Heart right ventricle (tissue), 16 donors: ENCODE measurements at regions not wholly inside any gene's neighbourhood (a gene's known extent, or its start where the extent isn't known, plus 50 kb on each side); places are given as distances from the start of the nearest gene placed in this dataset.

Experiments used
- ATAC-seq, 8 donors: fragments of 200-7000 bp; cut with Tn5 transposase; one replicate each; pipeline ENCODE4 v1.9.1; 2020; ENCODE audit warnings: mild to moderate bottlenecking in 8 of 8, moderate library complexity in 8 of 8, moderate number of reproducible peaks in 1 of 8
- DNase-seq, 2 donors: peaks; one replicate each; pipeline ENCODE4 v3.0.0-alpha.2; 2020
- H3K27ac ChIP-seq, 10 donors: fragments of 200-600 bp; sonication (generic) in 2 of 10; one replicate each; pipeline versions ENCODE4 v1.5.0 to v1.8.0; 2020 to 2022; ENCODE audit warnings: mild to moderate bottlenecking in 3 of 10
- H3K27me3 ChIP-seq, 7 donors: fragments of 200-600 bp; one replicate each; pipeline ENCODE4 v1.8.0; 2021 to 2022; ENCODE audit warnings: mild to moderate bottlenecking in 2 of 7
- H3K36me3 ChIP-seq, 9 donors: fragments of 200-600 bp; sonication (generic) in 1 of 9; one replicate each; pipeline versions ENCODE4 v1.5.0 to v1.8.0; 2020 to 2022; ENCODE audit warnings: mild to moderate bottlenecking in 2 of 9
- H3K4me1 ChIP-seq, 9 donors: fragments of 200-600 bp; sonication (generic) in 1 of 9; one replicate each; pipeline versions ENCODE4 v1.5.0 to v1.8.0; 2020 to 2022; ENCODE audit warnings: mild to moderate bottlenecking in 4 of 9
- H3K4me3 ChIP-seq, 10 donors: fragments of 200-600 bp; sonication (generic) in 2 of 10; one replicate each; pipeline versions ENCODE4 v1.5.0 to v1.8.0; 2020 to 2022; ENCODE audit warnings: mild to moderate bottlenecking in 7 of 10, moderate library complexity in 2 of 10
- H3K9me3 ChIP-seq, 11 donors: fragments of 200-600 bp in 10 of 11; sonication (generic) in 2 of 11; one replicate each; pipeline versions ENCODE4 v1.5.0 to v1.8.0; 2013 to 2022; ENCODE audit warnings: mild to moderate bottlenecking in 2 of 11, control low read depth in 1 of 11, moderate library complexity in 1 of 11
- CTCF ChIP-seq, 9 donors: fragments of 200-600 bp; sonication (generic) in 2 of 9; IDR thresholded peaks; one replicate each; pipeline versions ENCODE4 v1.5.0 to v1.8.0; 2021 to 2022; ENCODE audit warnings: antibody characterized with exemption in 9 of 9, mild to moderate bottlenecking in 5 of 9, moderate library complexity in 1 of 9
- WGBS, 2 donors: extraction: QIAGEN DNeasy Blood & Tissue Kit; methylation state at CpG; one replicate each; pipeline ENCODE4 v1.1.7; 2013; ENCODE audit warnings: inconsistent platforms in 1 of 2; 5-methylcytosine and 5-hydroxymethylcytosine counted together
- intact Hi-C, 10 donors: fragments of 100-400 bp; cut with DNase I; formaldehyde crosslinking; loops; one replicate each; pipeline versions ENCODE4 v1.11.1 to v1.14.2; 2022
- donor health status: Arrhythmogenic right ventricular cardiomyopathy.
- donor health status: ischemic (EF 13 %, LVEDD 7.1; RV severe dilation, severe dysfunction).
- donor health status: healthy with polysubstance abuse.
- donor health status: DM: no; HTN: yes; CAD: no.
- donor health status: DM: no; HTN: no; CAD: no.
- donor health status: ischemic (EF 25% LVEDD 6.9; RV normal size, moderate dysfunction).
- donor health status: ischemic (EF 25% LVEDD 5.7; RV mildly dilated, moderate dysfunction).
- donor health status: healthy.
- donor health status: DM: yes; HTN: yes; CAD: no.
- donor health status: Ischemic cardiomyopathy.
- donor health status: ischemic (EF 35%, LVEDD 5.7; RV mildly dilated, moderate dysfunction).
- donor health status: nonischemic (EF 11% LVEDD 7.7; RV severe dilation, severe dysfunction).
- donor health status: DM: yes; HTN: yes; CAD: no.
- donor health status: PGD.
- donor health status: ischemic (EF 29% LVEDD 5.4; RV normal size, mild dysfunction).
- donor health status: nonischemic (EF 23%, LVEDD 6.1; RV moderate dilation, normal function).

- H3K27me3 ChIP-seq = no peaks in the 10 kb centered on the region
- WGBS, 2 donors = 61 to 64% methylated on average over 12 of the region's 12 CpGs
- intact Hi-C loops = no loop called here
- no peak for ATAC-seq
- no peak overlapping the region for H3K4me3 ChIP-seq
- TF ChIP-seq CTCF (IDR thresholded peaks at IDR 0.05) = no peak
- no peaks in the 10 kb centered on the region for H3K36me3 ChIP-seq
- H3K4me1 ChIP-seq = no peaks in the 10 kb centered on the region
- peaks cover 0 to 7% (median 0%) of the 10 kb centered on the region in 11 donors for H3K9me3 ChIP-seq
- no peak overlapping the region for H3K27ac ChIP-seq
- DNase-seq = no peak
Measured at GRCh38 chr16:26295625-26296304, 604.0 kb downstream of the HS3ST4 start.

- Histone ChIP-seq H3K36me3 (no peaks in the 10 kb centered on the region), H3K27ac (no peak overlapping the region), H3K9me3 (peaks cover 0 to 7% (median 0%) of the 10 kb centered on the region in 11 donors), H3K4me1 (no peaks in the 10 kb centered on the region), H3K27me3 (no peaks in the 10 kb centered on the region), H3K4me3 (no peak overlapping the region)
- no peak for TF ChIP-seq CTCF (IDR thresholded peaks at IDR 0.05)
- DNase-seq (no peak), ATAC-seq (no peak)
- 65 to 77% methylated on average over 2 of the region's 2 CpGs for WGBS, 2 donors
- intact Hi-C loops = loop anchor here in 1 of 10 donors (10.0 kb wide), 1 partner anchor 93 kb away; no protein-coding TSS in a partner anchor
Measured at GRCh38 chr16:26301516-26301915, 609.8 kb downstream of the HS3ST4 start.

- WGBS, 2 donors = 67% methylated on average over 12 of the region's 12 CpGs
- TF ChIP-seq CTCF (IDR thresholded peaks at IDR 0.05) = no peak
- Histone ChIP-seq H3K4me1 (no peaks in the 10 kb centered on the region), H3K36me3 (no peaks in the 10 kb centered on the region), H3K27me3 (no peaks in the 10 kb centered on the region), H3K9me3 (no peaks in the 10 kb centered on the region), H3K27ac (no peak overlapping the region), H3K4me3 (no peak overlapping the region)
- intact Hi-C loops = no loop called here
- no peak for DNase-seq
- no peak for ATAC-seq
Measured at GRCh38 chr16:26316683-26317464, 625.1 kb downstream of the HS3ST4 start.

GRCh38 chr16:26317885-26318284, 626.1 kb downstream of the HS3ST4 start:
- intact Hi-C loops = no loop called here
- Histone ChIP-seq H3K27me3 (no peaks in the 10 kb centered on the region), H3K36me3 (no peaks in the 10 kb centered on the region), H3K4me1 (no peaks in the 10 kb centered on the region), H3K27ac (no peak overlapping the region), H3K4me3 (no peak overlapping the region), H3K9me3 (no peaks in the 10 kb centered on the region)
- no peak for ATAC-seq
- no peak for TF ChIP-seq CTCF (IDR thresholded peaks at IDR 0.05)
- DNase-seq = no peak
